HEK293 (cell line): ENCODE measurements at regions not wholly inside any gene's neighbourhood (a gene's known extent, or its start where the extent isn't known, plus 50 kb on each side); places are given as distances from the start of the nearest gene placed in this dataset.

Experiments used
- CTCF ChIA-PET: fragments of 350-600 bp; formaldehyde crosslinking; extraction: SDS; loops from one replicate; lab custom pipeline; 2021; ENCODE audit warnings: antibody characterized with exemption; lab: Yijun Ruan, JAX
- POLR2A ChIA-PET: fragments of 300-600 bp; formaldehyde crosslinking; extraction: SDS; loops from one replicate; lab custom pipeline; 2020; ENCODE audit warnings: antibody characterized with exemption, inconsistent platforms; lab: Yijun Ruan, JAX
- H3K27ac ChIP-seq: fragments of 200-500 bp; sonication (Bioruptor generic); 2 replicates; pipeline ENCODE4 v1.5.1; 2014; ENCODE audit warnings: low read depth, low read length, control low read depth, inconsistent platforms; ENCODE audit errors: extremely low read depth
- H3K36me3 ChIP-seq, 2 experiments: fragments of 200-500 bp in 1 of 2; sonication (Bioruptor generic) in 1 of 2; 1 replicate in 1 of 2; 2 replicates in 1 of 2; pipeline ENCODE4 v1.5.1; 2014 to 2017; ENCODE audit warnings: inconsistent platforms in 2 of 2, low read length in 2 of 2; ENCODE audit not compliant: control insufficient read depth in 2 of 2, insufficient read depth in 1 of 2
- H3K4me1 ChIP-seq: fragments of 200-500 bp; sonication (Bioruptor generic); 2 replicates; pipeline ENCODE4 v1.5.1; 2014; ENCODE audit warnings: mild to moderate bottlenecking, low read length, inconsistent platforms; ENCODE audit not compliant: control insufficient read depth, insufficient read depth
- H3K4me3 ChIP-seq: 2 replicates; pipeline ENCODE4 v1.5.1; 2011; ENCODE audit warnings: low read depth, mild to moderate bottlenecking, control low read depth, low read length, moderate library complexity
- H3K9me3 ChIP-seq: fragments of 200-500 bp; sonication (Bioruptor generic); 2 replicates; pipeline ENCODE4 v1.5.1; 2014; ENCODE audit warnings: low read depth, low read length, inconsistent platforms; ENCODE audit not compliant: control insufficient read depth, insufficient read depth
- KLF8 ChIP-seq: fragments of 450-650 bp; formaldehyde crosslinking; IDR thresholded peaks from 2 replicates; pipeline ENCODE4 v1.5.1; 2016; ENCODE audit warnings: missing biosample characterization, missing genetic modification characterization
- WT1 ChIP-seq: fragments of 450-650 bp; formaldehyde crosslinking; IDR thresholded peaks from 2 replicates; pipeline ENCODE4 v1.5.1; 2016; ENCODE audit warnings: missing biosample characterization, missing genetic modification characterization
- ZBTB17 ChIP-seq: fragments of 450-650 bp; formaldehyde crosslinking; IDR thresholded peaks from 2 replicates; pipeline ENCODE4 v1.5.1; 2016; ENCODE audit warnings: missing biosample characterization, missing genetic modification characterization
- ZEB2 ChIP-seq: fragments of 450-650 bp; formaldehyde crosslinking; IDR thresholded peaks from 2 replicates; pipeline ENCODE4 v1.5.1; 2016; ENCODE audit warnings: missing biosample characterization, missing genetic modification characterization
- ZNF132 ChIP-seq: fragments of 450-650 bp; formaldehyde crosslinking; IDR thresholded peaks from 2 replicates; pipeline ENCODE4 v1.5.1; 2017; ENCODE audit warnings: missing biosample characterization, missing genetic modification characterization, borderline replicate concordance
- ZNF174 ChIP-seq: fragments of 450-650 bp; formaldehyde crosslinking; IDR thresholded peaks from 2 replicates; pipeline ENCODE4 v1.5.0; 2017; ENCODE audit warnings: missing biosample characterization, mild to moderate bottlenecking, missing genetic modification characterization
- ZNF239 ChIP-seq: fragments of 450-650 bp; formaldehyde crosslinking; IDR thresholded peaks from 2 replicates; pipeline ENCODE4 v1.5.1; 2016; ENCODE audit warnings: missing biosample characterization, missing genetic modification characterization
- ZNF394 ChIP-seq: fragments of 450-650 bp; formaldehyde crosslinking; IDR thresholded peaks from 2 replicates; pipeline ENCODE4 v1.5.1; 2016; ENCODE audit warnings: missing biosample characterization, missing genetic modification characterization, mild to moderate bottlenecking, moderate library complexity, borderline replicate concordance
- ZNF48 ChIP-seq: fragments of 450-650 bp; formaldehyde crosslinking; IDR thresholded peaks from 2 replicates; pipeline ENCODE4 v1.5.1; 2016; ENCODE audit warnings: missing biosample characterization, missing genetic modification characterization
- ZNF514 ChIP-seq: fragments of 450-650 bp; formaldehyde crosslinking; IDR thresholded peaks from 2 replicates; pipeline ENCODE4 v1.5.1; 2016; ENCODE audit warnings: missing biosample characterization, missing genetic modification characterization
- ZNF548 ChIP-seq: fragments of 450-650 bp; formaldehyde crosslinking; IDR thresholded peaks from 2 replicates; pipeline ENCODE4 v1.5.1; 2016; ENCODE audit warnings: missing biosample characterization, missing genetic modification characterization
- ZNF768 ChIP-seq: fragments of 450-650 bp; formaldehyde crosslinking; IDR thresholded peaks from 2 replicates; pipeline ENCODE4 v1.5.1; 2018; ENCODE audit warnings: missing biosample characterization, mild to moderate bottlenecking, missing genetic modification characterization
- ZNF791 ChIP-seq: fragments of 450-650 bp; formaldehyde crosslinking; IDR thresholded peaks from 2 replicates; pipeline ENCODE4 v1.5.1; 2016; ENCODE audit warnings: missing biosample characterization, missing genetic modification characterization
- TF ChIP-seq, protein P1 (sequence below): fragments of 450-650 bp; IDR thresholded peaks from 2 replicates; pipeline ENCODE4 v1.5.1; 2018; ENCODE audit warnings: missing biosample characterization, mild to moderate bottlenecking, missing genetic modification characterization
- TF ChIP-seq, protein P2 (sequence below): fragments of 450-650 bp; formaldehyde crosslinking; IDR thresholded peaks from 2 replicates; pipeline ENCODE4 v1.5.1; 2016; ENCODE audit warnings: missing biosample characterization, missing genetic modification characterization
- TF ChIP-seq, protein P3 (sequence below): fragments of 450-650 bp; formaldehyde crosslinking; IDR thresholded peaks from 2 replicates; pipeline ENCODE4 v1.5.1; 2017; ENCODE audit warnings: missing biosample characterization, missing genetic modification characterization
- TF ChIP-seq, protein P4 (sequence below): fragments of 450-650 bp; formaldehyde crosslinking; optimal IDR thresholded peaks from 2 replicates; pipeline ENCODE3; 2016; ENCODE audit warnings: missing biosample characterization, mild to moderate bottlenecking, missing genetic modification characterization
- TF ChIP-seq, protein P5 (sequence below): fragments of 450-650 bp; formaldehyde crosslinking; IDR thresholded peaks from 2 replicates; pipeline ENCODE4 v1.5.1; 2016; ENCODE audit warnings: missing biosample characterization, missing genetic modification characterization
- TF ChIP-seq, protein P6 (sequence below): fragments of 450-650 bp; formaldehyde crosslinking; IDR thresholded peaks from 2 replicates; pipeline ENCODE4 v1.5.0; 2017; ENCODE audit warnings: missing biosample characterization, missing genetic modification characterization, borderline replicate concordance

DNA sequence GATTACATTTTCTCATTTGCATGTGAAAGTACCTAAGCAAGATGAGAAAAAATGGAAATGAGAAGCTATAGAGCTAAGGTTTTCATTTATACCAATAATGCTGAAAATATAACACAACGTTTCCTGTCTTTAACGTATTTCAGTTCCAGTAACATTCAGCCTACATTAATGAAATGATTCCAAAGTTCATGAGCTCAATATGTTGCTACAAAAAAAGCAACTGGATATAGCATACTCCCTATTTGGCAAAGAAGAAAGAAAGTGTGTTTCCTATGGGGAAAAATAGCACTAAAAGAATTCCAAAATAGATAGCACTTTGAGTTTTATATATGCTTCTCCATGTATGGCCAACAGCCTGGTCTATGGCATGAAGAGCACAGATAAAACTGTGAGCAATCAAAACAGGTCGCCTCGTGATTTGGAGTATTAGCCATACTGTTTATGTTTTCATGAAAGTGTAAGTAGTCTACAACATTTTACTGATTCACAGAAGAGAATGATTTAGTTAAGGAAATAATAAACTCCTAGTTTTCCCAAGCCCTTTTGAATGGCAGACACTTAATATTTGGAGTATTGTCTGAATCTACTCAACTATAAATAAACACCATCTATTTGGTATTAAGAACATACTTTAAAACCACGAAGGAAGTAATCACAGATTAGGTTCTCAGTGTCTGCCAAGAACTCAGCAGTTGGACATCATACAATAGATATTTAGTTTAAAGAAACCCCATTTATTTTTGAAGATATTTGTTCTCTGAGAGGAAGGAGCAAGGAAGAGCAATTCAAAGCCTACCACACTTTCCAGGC lies 258.7 kb upstream of the RASA1 start:
- Histone ChIP-seq H3K36me3 (no peaks in the 10 kb centered on the region), H3K4me3 (no peak overlapping the region), H3K4me1 (no peaks in the 10 kb centered on the region), H3K9me3 (no peaks in the 10 kb centered on the region), H3K27ac (no peak overlapping the region)
- TF ChIP-seq, protein P1, sequence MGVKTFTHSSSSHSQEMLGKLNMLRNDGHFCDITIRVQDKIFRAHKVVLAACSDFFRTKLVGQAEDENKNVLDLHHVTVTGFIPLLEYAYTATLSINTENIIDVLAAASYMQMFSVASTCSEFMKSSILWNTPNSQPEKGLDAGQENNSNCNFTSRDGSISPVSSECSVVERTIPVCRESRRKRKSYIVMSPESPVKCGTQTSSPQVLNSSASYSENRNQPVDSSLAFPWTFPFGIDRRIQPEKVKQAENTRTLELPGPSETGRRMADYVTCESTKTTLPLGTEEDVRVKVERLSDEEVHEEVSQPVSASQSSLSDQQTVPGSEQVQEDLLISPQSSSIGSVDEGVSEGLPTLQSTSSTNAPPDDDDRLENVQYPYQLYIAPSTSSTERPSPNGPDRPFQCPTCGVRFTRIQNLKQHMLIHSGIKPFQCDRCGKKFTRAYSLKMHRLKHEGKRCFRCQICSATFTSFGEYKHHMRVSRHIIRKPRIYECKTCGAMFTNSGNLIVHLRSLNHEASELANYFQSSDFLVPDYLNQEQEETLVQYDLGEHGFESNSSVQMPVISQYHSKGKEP (tag by site-specific recombination): no peak
- TF ChIP-seq ZNF768 (tag by site-specific recombination): no peak
- ChIA-PET POLR2A (interaction anchor here (0.6 kb wide), 1 partner anchor 1011 kb away, joined by 3 read pairs; no protein-coding TSS in a partner anchor), CTCF (interaction anchor here (1.6 to 4.1 kb wide), 2 partner anchors 128 to 131 kb away, joined by 3 to 26 read pairs; no protein-coding TSS in a partner anchor)

DNA sequence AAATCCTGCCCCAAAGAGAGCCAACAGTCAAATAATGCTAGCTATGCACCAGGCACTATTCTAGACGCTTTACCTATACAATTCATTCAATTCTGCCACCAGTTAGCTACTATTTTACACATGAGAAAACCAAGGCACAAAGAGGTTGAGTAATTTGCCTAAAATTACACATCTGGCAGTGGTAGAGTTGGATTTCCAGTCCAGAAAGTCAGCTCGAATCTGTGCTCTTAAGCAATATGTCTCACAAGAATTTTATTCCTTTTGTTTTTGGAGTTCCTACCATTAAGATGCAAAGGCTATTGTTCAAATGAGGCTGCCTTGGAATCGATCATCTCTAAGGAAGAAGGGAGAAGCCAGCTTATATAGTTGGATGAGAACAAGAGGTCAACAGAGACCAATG lies 256.9 kb upstream of the RASA1 start:
- Histone ChIP-seq H3K36me3 (no peaks in the 10 kb centered on the region), H3K9me3 (no peaks in the 10 kb centered on the region), H3K27ac (no peak overlapping the region), H3K4me1 (no peaks in the 10 kb centered on the region), H3K4me3 (no peak overlapping the region)
- ChIA-PET CTCF (interaction anchor here (0.5 to 4.1 kb wide), 5 partner anchors 13 to 1951 kb away, joined by 3 to 26 read pairs (median 5); no protein-coding TSS in a partner anchor), POLR2A (no interaction called here)
- TF ChIP-seq, protein P2, sequence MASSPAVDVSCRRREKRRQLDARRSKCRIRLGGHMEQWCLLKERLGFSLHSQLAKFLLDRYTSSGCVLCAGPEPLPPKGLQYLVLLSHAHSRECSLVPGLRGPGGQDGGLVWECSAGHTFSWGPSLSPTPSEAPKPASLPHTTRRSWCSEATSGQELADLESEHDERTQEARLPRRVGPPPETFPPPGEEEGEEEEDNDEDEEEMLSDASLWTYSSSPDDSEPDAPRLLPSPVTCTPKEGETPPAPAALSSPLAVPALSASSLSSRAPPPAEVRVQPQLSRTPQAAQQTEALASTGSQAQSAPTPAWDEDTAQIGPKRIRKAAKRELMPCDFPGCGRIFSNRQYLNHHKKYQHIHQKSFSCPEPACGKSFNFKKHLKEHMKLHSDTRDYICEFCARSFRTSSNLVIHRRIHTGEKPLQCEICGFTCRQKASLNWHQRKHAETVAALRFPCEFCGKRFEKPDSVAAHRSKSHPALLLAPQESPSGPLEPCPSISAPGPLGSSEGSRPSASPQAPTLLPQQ (tag by site-specific recombination): no peak
- TF ChIP-seq, protein P3, sequence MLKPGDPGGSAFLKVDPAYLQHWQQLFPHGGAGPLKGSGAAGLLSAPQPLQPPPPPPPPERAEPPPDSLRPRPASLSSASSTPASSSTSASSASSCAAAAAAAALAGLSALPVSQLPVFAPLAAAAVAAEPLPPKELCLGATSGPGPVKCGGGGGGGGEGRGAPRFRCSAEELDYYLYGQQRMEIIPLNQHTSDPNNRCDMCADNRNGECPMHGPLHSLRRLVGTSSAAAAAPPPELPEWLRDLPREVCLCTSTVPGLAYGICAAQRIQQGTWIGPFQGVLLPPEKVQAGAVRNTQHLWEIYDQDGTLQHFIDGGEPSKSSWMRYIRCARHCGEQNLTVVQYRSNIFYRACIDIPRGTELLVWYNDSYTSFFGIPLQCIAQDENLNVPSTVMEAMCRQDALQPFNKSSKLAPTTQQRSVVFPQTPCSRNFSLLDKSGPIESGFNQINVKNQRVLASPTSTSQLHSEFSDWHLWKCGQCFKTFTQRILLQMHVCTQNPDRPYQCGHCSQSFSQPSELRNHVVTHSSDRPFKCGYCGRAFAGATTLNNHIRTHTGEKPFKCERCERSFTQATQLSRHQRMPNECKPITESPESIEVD (tag by site-specific recombination): no peak
- TF ChIP-seq, protein P4, sequence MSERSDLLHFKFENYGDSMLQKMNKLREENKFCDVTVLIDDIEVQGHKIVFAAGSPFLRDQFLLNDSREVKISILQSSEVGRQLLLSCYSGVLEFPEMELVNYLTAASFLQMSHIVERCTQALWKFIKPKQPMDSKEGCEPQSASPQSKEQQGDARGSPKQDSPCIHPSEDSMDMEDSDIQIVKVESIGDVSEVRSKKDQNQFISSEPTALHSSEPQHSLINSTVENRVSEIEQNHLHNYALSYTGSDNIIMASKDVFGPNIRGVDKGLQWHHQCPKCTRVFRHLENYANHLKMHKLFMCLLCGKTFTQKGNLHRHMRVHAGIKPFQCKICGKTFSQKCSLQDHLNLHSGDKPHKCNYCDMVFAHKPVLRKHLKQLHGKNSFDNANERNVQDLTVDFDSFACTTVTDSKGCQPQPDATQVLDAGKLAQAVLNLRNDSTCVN (tag by site-specific recombination): no peak
- TF ChIP-seq ZNF239 (tag by site-specific recombination) (no peak), ZNF48 (tag by site-specific recombination) (no peak), ZEB2 (tag by site-specific recombination) (no peak), KLF8 (tag by site-specific recombination) (no peak), ZNF174 (tag by site-specific recombination) (no peak)

DNA sequence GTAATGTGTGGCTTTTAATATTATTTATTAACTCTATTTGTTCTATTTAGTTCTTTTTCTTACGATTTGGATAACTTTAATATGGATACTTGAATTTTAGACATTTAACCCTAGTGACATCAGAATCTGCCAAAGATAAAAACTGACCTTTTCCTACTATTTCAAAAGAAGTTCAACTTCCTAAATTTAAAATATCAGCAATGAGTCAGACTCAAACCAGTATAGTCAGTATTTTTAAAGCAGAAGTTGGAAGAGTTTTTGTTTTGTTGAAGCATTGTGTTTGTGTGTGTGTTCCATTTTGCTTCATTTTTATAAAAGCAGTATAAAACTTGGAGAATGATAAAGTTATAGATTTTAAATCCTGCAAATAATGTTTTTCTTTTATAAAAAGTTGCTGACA lies 251.8 kb upstream of the RASA1 start:
- Histone ChIP-seq H3K9me3 (no peaks in the 10 kb centered on the region), H3K4me1 (0 out of 2 replicates have a peak, but pooled peaks cover 2% of the 10 kb centered on the region), H3K27ac (no peak overlapping the region), H3K4me3 (no peak overlapping the region), H3K36me3 (no peaks in the 10 kb centered on the region)
- ChIA-PET CTCF (interaction anchor here (0.6 to 1.5 kb wide), 2 partner anchors 384 to 784 kb away, joined by 3 to 4 read pairs; no protein-coding TSS in a partner anchor), POLR2A (no interaction called here)
- TF ChIP-seq ZNF791 (tag by site-specific recombination) (no peak), WT1 (tag by site-specific recombination) (no peak), ZNF132 (tag by site-specific recombination) (no peak), ZNF48 (tag by site-specific recombination) (no peak), ZNF394 (tag by site-specific recombination) (no peak), ZNF514 (no peak), ZNF548 (tag by site-specific recombination) (no peak), ZBTB17 (no peak), KLF8 (tag by site-specific recombination) (no peak)
- TF ChIP-seq, protein P5, sequence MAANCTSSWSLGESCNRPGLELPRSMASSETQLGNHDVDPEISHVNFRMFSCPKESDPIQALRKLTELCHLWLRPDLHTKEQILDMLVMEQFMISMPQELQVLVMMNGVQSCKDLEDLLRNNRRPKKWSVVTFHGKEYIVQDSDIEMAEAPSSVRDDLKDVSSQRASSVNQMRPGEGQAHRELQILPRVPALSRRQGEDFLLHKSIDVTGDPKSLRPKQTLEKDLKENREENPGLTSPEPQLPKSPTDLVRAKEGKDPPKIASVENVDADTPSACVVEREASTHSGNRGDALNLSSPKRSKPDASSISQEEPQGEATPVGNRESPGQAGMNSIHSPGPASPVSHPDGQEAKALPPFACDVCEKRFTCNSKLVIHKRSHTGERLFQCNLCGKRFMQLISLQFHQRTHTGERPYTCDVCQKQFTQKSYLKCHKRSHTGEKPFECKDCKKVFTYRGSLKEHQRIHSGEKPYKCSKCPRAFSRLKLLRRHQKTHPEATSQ (tag by site-specific recombination): no peak
- TF ChIP-seq, protein P6, sequence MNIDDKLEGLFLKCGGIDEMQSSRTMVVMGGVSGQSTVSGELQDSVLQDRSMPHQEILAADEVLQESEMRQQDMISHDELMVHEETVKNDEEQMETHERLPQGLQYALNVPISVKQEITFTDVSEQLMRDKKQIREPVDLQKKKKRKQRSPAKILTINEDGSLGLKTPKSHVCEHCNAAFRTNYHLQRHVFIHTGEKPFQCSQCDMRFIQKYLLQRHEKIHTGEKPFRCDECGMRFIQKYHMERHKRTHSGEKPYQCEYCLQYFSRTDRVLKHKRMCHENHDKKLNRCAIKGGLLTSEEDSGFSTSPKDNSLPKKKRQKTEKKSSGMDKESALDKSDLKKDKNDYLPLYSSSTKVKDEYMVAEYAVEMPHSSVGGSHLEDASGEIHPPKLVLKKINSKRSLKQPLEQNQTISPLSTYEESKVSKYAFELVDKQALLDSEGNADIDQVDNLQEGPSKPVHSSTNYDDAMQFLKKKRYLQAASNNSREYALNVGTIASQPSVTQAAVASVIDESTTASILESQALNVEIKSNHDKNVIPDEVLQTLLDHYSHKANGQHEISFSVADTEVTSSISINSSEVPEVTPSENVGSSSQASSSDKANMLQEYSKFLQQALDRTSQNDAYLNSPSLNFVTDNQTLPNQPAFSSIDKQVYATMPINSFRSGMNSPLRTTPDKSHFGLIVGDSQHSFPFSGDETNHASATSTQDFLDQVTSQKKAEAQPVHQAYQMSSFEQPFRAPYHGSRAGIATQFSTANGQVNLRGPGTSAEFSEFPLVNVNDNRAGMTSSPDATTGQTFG: no peak
